Endothelial cell of umbilical vein (primary cell): ENCODE measurements at regions not wholly inside any gene's neighbourhood (a gene's known extent, or its start where the extent isn't known, plus 50 kb on each side); places are given as distances from the start of the nearest gene placed in this dataset.

Source experiments
- BruUV-seq: library from RNA; stranded (reverse); fragments of 400-500 nt; replicated peaks from 2 replicates; lab custom pipeline; 2021; lab: Mats Ljungman, UMichigan
- CTCF ChIA-PET: fragments of 300-600, 350-600 bp; sonication (Branson Sonifier 250); formaldehyde crosslinking; loops from one replicate; lab custom pipeline; 2021; ENCODE audit warnings: antibody characterized with exemption, inconsistent platforms; lab: Charles Lee
- POLR2A ChIA-PET: fragments of 300-600, 350-600 bp; sonication (Branson Sonifier 250); formaldehyde crosslinking; loops from one replicate; lab custom pipeline; 2021; ENCODE audit warnings: antibody characterized with exemption, inconsistent platforms; lab: Charles Lee
- DNase-seq: peaks from one replicate; pipeline ENCODE4 v3.0.0-alpha.2; 2011; ENCODE audit warnings: low read depth, low spot score
- FAIRE-seq: peaks from 2 replicates; lab custom pipeline; 2011; peaks lifted over from hg19 to GRCh38; lab: Jason Lieb, UNC
- H2AFZ ChIP-seq: 2 replicates; pipeline ENCODE4 v1.6.0; 2012; ENCODE audit warnings: low read depth, low read length, control low read depth, inconsistent platforms
- H3K27ac ChIP-seq: 2 replicates; pipeline ENCODE4 v1.5.1; 2011; ENCODE audit warnings: low read depth, mild to moderate bottlenecking, control low read depth, low read length, moderate library complexity; ENCODE audit not compliant: insufficient read depth
- H3K27me3 ChIP-seq, 2 experiments: 2 replicates each; pipeline versions ENCODE4 v1.6.0 to v1.6.1; 2011; ENCODE audit warnings: low read length in 2 of 2, mixed read lengths in 1 of 2; ENCODE audit not compliant: control insufficient read depth in 2 of 2, insufficient read depth in 2 of 2
- H3K36me3 ChIP-seq, 2 experiments: 2 replicates in 1 of 2; 3 replicates in 1 of 2; pipeline ENCODE4 v1.5.1; 2011; ENCODE audit warnings: low read length in 2 of 2, mild to moderate bottlenecking in 1 of 2, moderate library complexity in 1 of 2; ENCODE audit not compliant: control insufficient read depth in 2 of 2, insufficient read depth in 2 of 2; ENCODE audit errors: extremely low read depth in 1 of 2
- H3K4me1 ChIP-seq: 3 replicates; pipeline ENCODE4 v1.5.1; 2011; ENCODE audit warnings: mild to moderate bottlenecking, low read length; ENCODE audit not compliant: control insufficient read depth, insufficient read depth; ENCODE audit errors: extremely low read depth
- H3K4me2 ChIP-seq: 2 replicates; pipeline ENCODE4 v1.6.1; 2011; ENCODE audit warnings: low read length, control low read depth, mixed read lengths; ENCODE audit not compliant: insufficient read depth
- H3K4me3 ChIP-seq, 3 experiments: fragments of 200-600 bp in 1 of 3; sonication (generic), shearing (Covaris generic) in 1 of 3; replicated peaks in 1 of 3; 2 replicates each; pipeline ENCODE4 v1.5.1; 2011 to 2016; ENCODE audit warnings: control low read depth in 3 of 3, low read length in 3 of 3, mild to moderate bottlenecking in 2 of 3, inconsistent platforms in 1 of 3, low read depth in 1 of 3, moderate library complexity in 1 of 3; ENCODE audit not compliant: insufficient read depth in 1 of 3
- H3K79me2 ChIP-seq: 2 replicates; pipeline ENCODE4 v1.6.0; 2012; ENCODE audit warnings: low read length, inconsistent platforms; ENCODE audit not compliant: control insufficient read depth, insufficient read depth
- H3K9ac ChIP-seq: replicated peaks from 2 replicates; pipeline ENCODE3; 2011; ENCODE audit warnings: low read length, control low read depth; ENCODE audit not compliant: insufficient read depth; ENCODE audit errors: extremely low read depth
- H3K9me1 ChIP-seq: replicated peaks from 3 replicates; pipeline ENCODE4 v1.6.0; 2011; ENCODE audit warnings: mild to moderate bottlenecking, low read length; ENCODE audit not compliant: control insufficient read depth, insufficient read depth; ENCODE audit errors: extremely low read depth
- H3K9me3 ChIP-seq: replicated peaks from 2 replicates; pipeline ENCODE4 v1.5.1; 2012; ENCODE audit warnings: low read length, inconsistent platforms; ENCODE audit not compliant: control insufficient read depth, insufficient read depth
- H4K20me1 ChIP-seq: replicated peaks from 2 replicates; pipeline ENCODE3; 2011; ENCODE audit warnings: mild to moderate bottlenecking, low read length; ENCODE audit not compliant: control insufficient read depth, insufficient read depth; ENCODE audit errors: extremely low read depth
- EZH2 ChIP-seq: IDR thresholded peaks from 2 replicates; pipeline ENCODE4 v1.6.1; 2012; ENCODE audit warnings: borderline replicate concordance, low read depth, mild to moderate bottlenecking, moderate library complexity, low read length, inconsistent platforms; ENCODE audit not compliant: severe bottlenecking
- FOS ChIP-seq: IDR thresholded peaks from 2 replicates; pipeline ENCODE4 v1.6.1; 2011; ENCODE audit warnings: mild to moderate bottlenecking, low read length, moderate library complexity, borderline replicate concordance; ENCODE audit not compliant: insufficient read depth
- GATA2 ChIP-seq: IDR thresholded peaks from 2 replicates; pipeline ENCODE4 v1.7.0; 2011; ENCODE audit warnings: low read depth, mild to moderate bottlenecking, moderate library complexity, mixed read lengths, low read length; ENCODE audit not compliant: insufficient read length, insufficient read depth
- JUN ChIP-seq: IDR thresholded peaks from 2 replicates; pipeline ENCODE4 v1.6.1; 2011; ENCODE audit warnings: borderline replicate concordance, low read depth; ENCODE audit not compliant: insufficient read length, insufficient read depth
- MAX ChIP-seq: IDR thresholded peaks from 2 replicates; pipeline ENCODE4 v1.6.1; 2011; ENCODE audit not compliant: insufficient read depth, insufficient read length
- MYC ChIP-seq: IDR thresholded peaks from one replicate; pipeline ENCODE4 v1.6.1; 2011; ENCODE audit warnings: mild to moderate bottlenecking, low read depth, low read length
- POLR2A ChIP-seq: IDR thresholded peaks from 2 replicates; pipeline ENCODE4 v1.6.1; 2012; ENCODE audit warnings: low read depth, mild to moderate bottlenecking, control low read depth, low read length
- POLR2AphosphoS5 ChIP-seq: IDR thresholded peaks from 2 replicates; pipeline ENCODE4 v1.6.1; 2012; ENCODE audit warnings: low read depth, mild to moderate bottlenecking, control low read depth, low read length, moderate library complexity; ENCODE audit not compliant: insufficient read depth
- dilution Hi-C: fragments of 300-500 bp; cut with MboI; formaldehyde crosslinking; loops from one replicate; pipeline ENCODE4 v1.15.0; 2019; ENCODE audit warnings: low sequenced_read_pairs; ENCODE audit not compliant: extremely low pct_ligation_motif_present
- intact Hi-C: fragments of 100-400 bp; cut with micrococcal nuclease; formaldehyde crosslinking; loops from one replicate; pipeline ENCODE4 v1.10.0; 2022
- TF ChIP-seq, protein P1 (sequence below), 2 donors: IDR thresholded peaks; 1 replicate in 1 of 2; 2 replicates in 1 of 2; pipeline ENCODE4 v1.5.1; 2011; ENCODE audit warnings: low read length in 2 of 2, mild to moderate bottlenecking in 2 of 2, moderate library complexity in 2 of 2, control low read depth in 1 of 2, inconsistent platforms in 1 of 2, low read depth in 1 of 2; ENCODE audit not compliant: insufficient read depth in 1 of 2; ENCODE audit errors: extremely low read depth in 1 of 2

GRCh38 chr4:177855507-177856197, 413.4 kb upstream of the AGA start:
- Histone ChIP-seq H3K9ac (no peak overlapping the region), H3K9me1 (no peaks in the 10 kb centered on the region), H3K27ac (no peak overlapping the region), H2AFZ (no peak overlapping the region), H3K27me3 (no peaks in the 10 kb centered on the region), H3K4me1 (no peaks in the 10 kb centered on the region), H3K9me3 (peaks cover 4% of the 10 kb centered on the region), H4K20me1 (no peaks in the 10 kb centered on the region), H3K4me3 (no peak overlapping the region), H3K4me2 (no peak overlapping the region), H3K79me2 (no peaks in the 10 kb centered on the region), H3K36me3 (no peaks in the 10 kb centered on the region)
- CTCF ChIA-PET, result no interaction called here
- POLR2A ChIA-PET, result no interaction called here
- no TSS peak for BruUV-seq
- DNase-seq (no peak), FAIRE-seq (no peak)
- intact Hi-C loops (no loop called here), dilution Hi-C loops (no loop called here)
- TF ChIP-seq MYC (no peak), JUN (no peak), MAX (no peak)
- TF ChIP-seq, protein P1, sequence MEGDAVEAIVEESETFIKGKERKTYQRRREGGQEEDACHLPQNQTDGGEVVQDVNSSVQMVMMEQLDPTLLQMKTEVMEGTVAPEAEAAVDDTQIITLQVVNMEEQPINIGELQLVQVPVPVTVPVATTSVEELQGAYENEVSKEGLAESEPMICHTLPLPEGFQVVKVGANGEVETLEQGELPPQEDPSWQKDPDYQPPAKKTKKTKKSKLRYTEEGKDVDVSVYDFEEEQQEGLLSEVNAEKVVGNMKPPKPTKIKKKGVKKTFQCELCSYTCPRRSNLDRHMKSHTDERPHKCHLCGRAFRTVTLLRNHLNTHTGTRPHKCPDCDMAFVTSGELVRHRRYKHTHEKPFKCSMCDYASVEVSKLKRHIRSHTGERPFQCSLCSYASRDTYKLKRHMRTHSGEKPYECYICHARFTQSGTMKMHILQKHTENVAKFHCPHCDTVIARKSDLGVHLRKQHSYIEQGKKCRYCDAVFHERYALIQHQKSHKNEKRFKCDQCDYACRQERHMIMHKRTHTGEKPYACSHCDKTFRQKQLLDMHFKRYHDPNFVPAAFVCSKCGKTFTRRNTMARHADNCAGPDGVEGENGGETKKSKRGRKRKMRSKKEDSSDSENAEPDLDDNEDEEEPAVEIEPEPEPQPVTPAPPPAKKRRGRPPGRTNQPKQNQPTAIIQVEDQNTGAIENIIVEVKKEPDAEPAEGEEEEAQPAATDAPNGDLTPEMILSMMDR (IDR thresholded peaks at IDR 0.05; ENCODE audit: extremely low read depth in 1 of 2, insufficient read depth in 1 of 2, low read depth in 1 of 2, low read length in 2 of 2), result no peak

DNA sequence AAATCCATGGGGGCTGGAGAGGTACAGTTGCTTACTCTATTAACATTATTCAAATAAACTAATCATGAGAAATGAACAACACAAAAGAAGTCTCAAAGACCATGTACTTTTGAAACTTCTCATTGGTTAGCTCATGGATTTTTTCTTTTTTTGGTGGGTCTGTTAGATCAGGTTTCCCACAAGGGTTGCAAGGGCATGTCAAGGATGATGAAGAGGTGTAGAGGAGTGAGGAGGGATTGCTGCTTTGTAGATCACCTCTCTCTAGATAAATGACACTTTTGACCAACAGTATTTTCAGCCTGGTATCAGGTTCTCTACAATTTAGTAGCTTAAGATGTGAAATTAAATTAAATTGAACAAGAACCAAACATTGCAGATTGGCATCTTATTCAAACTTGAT, 417.9 kb upstream of the AGA start:
- Histone ChIP-seq H3K27me3 (no peaks in the 10 kb centered on the region), H4K20me1 (no peaks in the 10 kb centered on the region), H3K9me1 (no peaks in the 10 kb centered on the region), H3K4me3 (no peak overlapping the region), H3K9ac (no peak overlapping the region), H3K79me2 (no peaks in the 10 kb centered on the region), H3K4me2 (no peak overlapping the region), H3K9me3 (peaks cover 7% of the 10 kb centered on the region), H2AFZ (no peak overlapping the region), H3K36me3 (no peaks in the 10 kb centered on the region), H3K27ac (no peak overlapping the region), H3K4me1 (no peaks in the 10 kb centered on the region)
- ChIA-PET CTCF (no interaction called here), POLR2A (no interaction called here)
- FAIRE-seq, result no peak
- no TSS peak for BruUV-seq
- TF ChIP-seq JUN (no peak), EZH2 (no peak), POLR2AphosphoS5 (no peak), GATA2 (no peak), MYC (no peak), MAX (no peak), POLR2A (no peak), FOS (no peak)
- TF ChIP-seq, protein P1 (IDR thresholded peaks at IDR 0.05; ENCODE audit: extremely low read depth in 1 of 2, insufficient read depth in 1 of 2, low read depth in 1 of 2, low read length in 2 of 2), result no peak
- intact Hi-C loops, result no loop called here
- no peak for DNase-seq
- dilution Hi-C loops, result no loop called here
